SH-SY5Y (cell line): ENCODE measurements at regions not wholly inside any gene's neighbourhood (a gene's known extent, or its start where the extent isn't known, plus 50 kb on each side); places are given as distances from the start of the nearest gene placed in this dataset.

ENCODE experiments used
- GATA2 ChIP-seq: IDR thresholded peaks from 2 replicates; pipeline ENCODE4 v1.6.1; 2011; ENCODE audit warnings: mild to moderate bottlenecking, low read depth, low read length
- GATA3 ChIP-seq: IDR thresholded peaks from 2 replicates; pipeline ENCODE4 v1.6.1; 2011; ENCODE audit warnings: low read depth, mild to moderate bottlenecking, low read length, moderate library complexity

DNA sequence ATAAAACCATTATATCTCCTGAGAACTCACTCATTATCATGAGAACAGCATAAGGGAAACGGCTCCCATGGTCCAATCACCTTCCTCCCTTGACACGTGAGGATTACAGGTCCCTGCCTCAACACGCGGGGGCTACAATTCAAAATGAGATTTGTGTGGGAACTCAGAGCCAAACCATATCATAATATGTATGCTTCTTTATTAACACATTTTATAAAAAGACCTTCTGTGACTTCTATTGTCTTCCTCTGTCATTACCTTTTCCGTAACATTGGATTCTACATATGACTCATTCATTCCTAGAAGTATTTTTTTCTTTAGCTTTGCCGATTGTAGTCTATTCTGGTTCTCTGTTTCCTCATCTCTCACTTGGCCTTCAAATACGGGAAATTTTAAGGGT, 267.2 kb upstream of the ROBO1 start:
- TF ChIP-seq GATA3 (no peak), GATA2 (no peak)
